ENCODE measurements at regions not wholly inside any gene's neighbourhood (a gene's known extent, or its start where the extent isn't known, plus 50 kb on each side); places are given as distances from the start of the nearest gene placed in this dataset.

- FAIRE-seq: no peak
- TF ChIP-seq, protein P1, sequence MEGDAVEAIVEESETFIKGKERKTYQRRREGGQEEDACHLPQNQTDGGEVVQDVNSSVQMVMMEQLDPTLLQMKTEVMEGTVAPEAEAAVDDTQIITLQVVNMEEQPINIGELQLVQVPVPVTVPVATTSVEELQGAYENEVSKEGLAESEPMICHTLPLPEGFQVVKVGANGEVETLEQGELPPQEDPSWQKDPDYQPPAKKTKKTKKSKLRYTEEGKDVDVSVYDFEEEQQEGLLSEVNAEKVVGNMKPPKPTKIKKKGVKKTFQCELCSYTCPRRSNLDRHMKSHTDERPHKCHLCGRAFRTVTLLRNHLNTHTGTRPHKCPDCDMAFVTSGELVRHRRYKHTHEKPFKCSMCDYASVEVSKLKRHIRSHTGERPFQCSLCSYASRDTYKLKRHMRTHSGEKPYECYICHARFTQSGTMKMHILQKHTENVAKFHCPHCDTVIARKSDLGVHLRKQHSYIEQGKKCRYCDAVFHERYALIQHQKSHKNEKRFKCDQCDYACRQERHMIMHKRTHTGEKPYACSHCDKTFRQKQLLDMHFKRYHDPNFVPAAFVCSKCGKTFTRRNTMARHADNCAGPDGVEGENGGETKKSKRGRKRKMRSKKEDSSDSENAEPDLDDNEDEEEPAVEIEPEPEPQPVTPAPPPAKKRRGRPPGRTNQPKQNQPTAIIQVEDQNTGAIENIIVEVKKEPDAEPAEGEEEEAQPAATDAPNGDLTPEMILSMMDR (IDR thresholded peaks at IDR 0.05): no peak
- no peaks in the 10 kb centered on the region for H3K4me1 ChIP-seq
- no peaks in the 10 kb centered on the region for H3K36me3 ChIP-seq
- no peaks in the 10 kb centered on the region for H3K27me3 ChIP-seq
- H3K4me3 ChIP-seq: no peak overlapping the region
- intact Hi-C loops (cut with DNase I): no loop called here
- no peak for ATAC-seq
- H3K27ac ChIP-seq: no peak overlapping the region
- no peaks in the 10 kb centered on the region for H3K9me3 ChIP-seq
- WGBS, 2 donors: 87 to 88% methylated on average over 6 of the region's 6 CpGs
- DNase-seq: no peak
Observed at GRCh38 chr5:124524552-124525232, 221.7 kb downstream of the ZNF608 start.

DNA sequence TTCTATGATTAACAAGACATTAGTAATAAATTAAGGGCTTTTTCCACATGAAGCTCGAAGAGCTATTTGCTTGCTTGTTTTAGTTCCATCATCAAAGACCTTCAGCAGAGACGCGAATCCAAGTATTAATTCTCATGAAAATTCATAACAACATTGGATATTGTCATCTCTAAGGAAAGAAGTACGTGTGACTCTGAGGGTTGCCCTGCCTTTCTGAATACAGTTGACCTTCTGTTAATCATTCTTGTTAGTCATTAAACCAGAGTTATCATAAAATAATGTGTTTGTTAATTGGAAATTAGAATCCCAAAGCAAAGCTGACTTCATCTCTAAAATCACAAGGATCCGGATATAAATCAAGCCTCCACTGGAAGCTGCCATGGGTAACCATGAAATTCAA, 222.5 kb downstream of the ZNF608 start:
- Histone ChIP-seq H3K36me3 (no peaks in the 10 kb centered on the region), H3K4me1 (no peaks in the 10 kb centered on the region), H3K27ac (no peak overlapping the region), H3K27me3 (no peaks in the 10 kb centered on the region), H3K4me3 (no peak overlapping the region), H3K9me3 (no peaks in the 10 kb centered on the region)
- intact Hi-C loops (cut with DNase I): no loop called here
- WGBS, 2 donors: 76 to 77% methylated on average over 5 of the region's 5 CpGs
- DNase-seq: no peak
- no peak for FAIRE-seq
- ATAC-seq: no peak
- TF ChIP-seq, protein P1 (IDR thresholded peaks at IDR 0.05): no peak

DNA sequence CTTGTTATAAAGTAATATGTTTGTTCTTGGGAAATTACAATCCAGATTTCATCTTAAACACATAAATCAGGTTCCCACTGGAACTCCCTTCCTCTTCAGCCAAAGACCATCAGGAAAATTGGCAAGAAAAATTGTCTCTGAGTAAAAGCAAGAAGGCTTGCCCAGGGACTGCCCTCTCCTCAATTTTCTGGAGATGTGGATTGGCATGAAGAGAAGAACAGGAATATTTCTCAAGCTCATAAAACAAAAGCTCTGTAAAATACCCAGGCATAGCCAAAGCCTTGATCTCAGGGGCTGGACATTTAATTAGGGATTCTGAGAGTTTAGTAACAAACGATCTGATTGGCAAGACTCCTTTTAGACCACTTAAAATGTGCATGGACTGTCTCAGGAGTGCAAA, 223.4 kb downstream of the ZNF608 start:
- Histone ChIP-seq H3K9me3 (no peaks in the 10 kb centered on the region), H3K4me3 (no peak overlapping the region), H3K36me3 (no peaks in the 10 kb centered on the region), H3K27ac (no peak overlapping the region), H3K4me1 (no peaks in the 10 kb centered on the region), H3K27me3 (no peaks in the 10 kb centered on the region)
- WGBS, 2 donors: 42 to 51% methylated on average over 1 of the region's 1 CpG
- no peak for ATAC-seq
- no peak for DNase-seq
- TF ChIP-seq, protein P1 (IDR thresholded peaks at IDR 0.05): no peak
- intact Hi-C loops (cut with DNase I): no loop called here
- FAIRE-seq: no peak

- TF ChIP-seq, protein P1 (IDR thresholded peaks at IDR 0.05): no peak
- DNase-seq (peak in 1 of 6 donors; percentile 49), ATAC-seq (no peak), FAIRE-seq (no peak)
- H3K4me1 ChIP-seq: no peaks in the 10 kb centered on the region
- H3K36me3 ChIP-seq: no peaks in the 10 kb centered on the region
- 80 to 91% methylated on average over 23 to 34 of the region's 34 CpGs for WGBS, 2 donors
- intact Hi-C loops (cut with DNase I): no loop called here
- no peaks in the 10 kb centered on the region for H3K27me3 ChIP-seq
- no peaks in the 10 kb centered on the region for H3K9me3 ChIP-seq
- no peak overlapping the region for H3K27ac ChIP-seq
- H3K4me3 ChIP-seq: no peak overlapping the region
Observed at GRCh38 chr5:124521461-124522230, 224.8 kb downstream of the ZNF608 start.

DNA sequence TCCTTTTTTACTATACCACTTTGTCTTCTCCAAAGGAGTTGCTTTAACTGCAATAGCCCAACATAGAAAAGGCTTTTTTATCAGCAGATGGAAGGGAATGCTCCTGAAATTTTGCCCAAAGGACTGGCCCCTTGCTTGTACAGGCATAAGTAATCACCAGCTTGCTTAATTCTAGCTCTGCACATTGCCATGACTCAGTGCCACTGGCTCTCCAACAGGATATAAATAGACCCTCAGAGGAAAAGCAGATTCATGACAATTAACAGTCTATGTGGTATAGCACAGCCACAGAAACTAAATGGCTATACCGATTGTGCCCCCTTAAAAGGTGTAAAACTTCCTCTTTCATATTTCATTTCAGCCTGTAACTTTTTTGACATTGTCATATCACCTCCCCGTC, 227.0 kb downstream of the ZNF608 start:
- DNase-seq (no peak), FAIRE-seq (no peak), ATAC-seq (peak in 1 of 4 donors; percentile 57)
- WGBS, 2 donors: 45 to 64% methylated on average over 2 of the region's 2 CpGs
- no peaks in the 10 kb centered on the region for H3K36me3 ChIP-seq
- intact Hi-C loops (cut with DNase I): no loop called here
- TF ChIP-seq, protein P1 (IDR thresholded peaks at IDR 0.05): no peak
- no peaks in the 10 kb centered on the region for H3K4me1 ChIP-seq
- H3K27ac ChIP-seq: no peak overlapping the region
- H3K27me3 ChIP-seq: no peaks in the 10 kb centered on the region
- H3K4me3 ChIP-seq: no peak overlapping the region
- no peaks in the 10 kb centered on the region for H3K9me3 ChIP-seq
